ENCODE measurements at regions not wholly inside any gene's neighbourhood (a gene's known extent, or its start where the extent isn't known, plus 50 kb on each side); places are given as distances from the start of the nearest gene placed in this dataset.

- H3K4me1 ChIP-seq = no peaks in the 10 kb centered on the region
- H3K36me3 ChIP-seq = no peaks in the 10 kb centered on the region
- no peak for TF ChIP-seq CTCF (IDR thresholded peaks at IDR 0.05)
- intact Hi-C loops (cut with DNase I) = no loop called here
- no peak overlapping the region for H3K27ac ChIP-seq
- no peaks in the 10 kb centered on the region for H3K27me3 ChIP-seq
- H3K4me3 ChIP-seq = no peak overlapping the region
- no peak overlapping the region for H3K9ac ChIP-seq (ENCODE audit: low read depth in 2 of 2, low read length in 2 of 2)
- no peak for DNase-seq
- no peaks in the 10 kb centered on the region for H3K9me3 ChIP-seq
These were observed 116.4 kb downstream of the ACKR3 start for GRCh38 chr2:236685979-236686520.

GRCh38 chr2:236686561-236686960 lies 116.9 kb downstream of the ACKR3 start:
- no peaks in the 10 kb centered on the region for H3K27me3 ChIP-seq
- H3K4me1 ChIP-seq = no peaks in the 10 kb centered on the region
- intact Hi-C loops (cut with DNase I) = no loop called here
- H3K4me3 ChIP-seq = no peak overlapping the region
- no peaks in the 10 kb centered on the region for H3K36me3 ChIP-seq
- no peak for DNase-seq
- H3K9ac ChIP-seq (ENCODE audit: low read depth in 2 of 2, low read length in 2 of 2) = no peak overlapping the region
- H3K27ac ChIP-seq = no peak overlapping the region
- H3K9me3 ChIP-seq = no peaks in the 10 kb centered on the region
- no peak for TF ChIP-seq CTCF (IDR thresholded peaks at IDR 0.05)

GRCh38 chr2:236687296-236687965 lies 117.8 kb downstream of the ACKR3 start:
- no peak overlapping the region for H3K9ac ChIP-seq (ENCODE audit: low read depth in 2 of 2, low read length in 2 of 2)
- TF ChIP-seq CTCF (IDR thresholded peaks at IDR 0.05) = no peak
- H3K9me3 ChIP-seq = no peaks in the 10 kb centered on the region
- no peak overlapping the region for H3K27ac ChIP-seq
- intact Hi-C loops (cut with DNase I) = no loop called here
- no peak overlapping the region for H3K4me3 ChIP-seq
- no peaks in the 10 kb centered on the region for H3K36me3 ChIP-seq
- H3K4me1 ChIP-seq = no peaks in the 10 kb centered on the region
- no peaks in the 10 kb centered on the region for H3K27me3 ChIP-seq
- no peak for DNase-seq

GRCh38 chr2:236688157-236688556 lies 118.5 kb downstream of the ACKR3 start:
- no peak overlapping the region for H3K9ac ChIP-seq (ENCODE audit: low read depth in 2 of 2, low read length in 2 of 2)
- H3K4me3 ChIP-seq = no peak overlapping the region
- no peaks in the 10 kb centered on the region for H3K9me3 ChIP-seq
- intact Hi-C loops (cut with DNase I) = no loop called here
- no peaks in the 10 kb centered on the region for H3K27me3 ChIP-seq
- no peak for DNase-seq
- H3K4me1 ChIP-seq = no peaks in the 10 kb centered on the region
- no peak for TF ChIP-seq CTCF (IDR thresholded peaks at IDR 0.05)
- no peaks in the 10 kb centered on the region for H3K36me3 ChIP-seq
- no peak overlapping the region for H3K27ac ChIP-seq

DNA sequence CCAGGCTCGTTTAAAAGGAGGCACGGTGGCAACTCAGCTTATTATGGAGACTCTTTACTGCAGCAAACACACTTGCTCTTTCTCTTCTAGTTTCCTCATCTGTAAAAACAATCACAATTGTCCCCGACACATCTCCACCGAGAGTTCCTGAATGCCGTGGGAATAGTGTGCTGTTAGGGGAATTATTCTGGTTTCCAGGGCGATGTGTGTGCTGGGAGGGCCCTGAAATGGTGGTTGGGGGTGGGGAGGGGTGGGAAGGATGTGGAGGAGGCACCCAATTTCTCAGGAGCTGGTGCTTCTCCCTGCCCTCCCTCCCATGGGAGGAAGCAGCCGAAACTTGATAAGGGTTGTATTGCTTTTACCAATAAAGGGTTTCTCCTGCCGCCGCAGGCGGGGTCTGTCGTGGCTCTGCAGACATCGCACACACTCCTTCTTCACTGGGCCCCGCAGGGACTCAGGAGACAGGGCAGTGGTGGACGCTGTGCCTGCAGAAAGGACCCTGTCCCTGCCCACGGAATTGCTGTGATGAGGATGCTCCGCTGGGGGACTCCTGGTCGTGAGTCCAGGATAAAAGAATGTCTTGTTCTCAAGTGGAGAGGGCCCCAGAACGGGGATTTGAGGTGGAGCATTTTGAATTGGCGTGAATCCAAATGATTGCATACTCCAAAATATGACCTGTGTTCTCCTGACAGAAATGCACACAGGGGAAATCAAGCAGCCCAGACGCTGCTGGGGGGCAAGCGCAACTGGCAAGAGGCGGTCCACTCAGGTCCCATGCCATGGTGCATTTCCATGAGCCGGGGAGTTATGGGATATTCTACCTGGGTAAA lies 119.2 kb downstream of the ACKR3 start:
- Histone ChIP-seq H3K9me3 (no peaks in the 10 kb centered on the region), H3K27ac (no peak overlapping the region), H3K4me3 (no peak overlapping the region), H3K36me3 (no peaks in the 10 kb centered on the region), H3K27me3 (no peaks in the 10 kb centered on the region), H3K4me1 (no peaks in the 10 kb centered on the region), H3K9ac (ENCODE audit: low read depth in 2 of 2, low read length in 2 of 2) (no peak overlapping the region)
- TF ChIP-seq CTCF (IDR thresholded peaks at IDR 0.05) = no peak
- DNase-seq = no peak
- intact Hi-C loops (cut with DNase I) = no loop called here
